H1 (cell line): ENCODE measurements at regions not wholly inside any gene's neighbourhood (a gene's known extent, or its start where the extent isn't known, plus 50 kb on each side); places are given as distances from the start of the nearest gene placed in this dataset.

Experiments used
- CTCF ChIA-PET: fragments of 300-600 bp; sonication (Branson Sonifier 250); formaldehyde crosslinking; loops from one replicate; lab custom pipeline; 2021; ENCODE audit not compliant: partially characterized antibody; lab: Charles Lee
- POLR2A ChIA-PET: fragments of 300-600 bp; sonication (Branson Sonifier 250); formaldehyde crosslinking; loops from one replicate; lab custom pipeline; 2021; ENCODE audit warnings: inconsistent platforms; ENCODE audit not compliant: partially characterized antibody; lab: Charles Lee
- DNase-seq, 2 experiments: peaks; one replicate each; pipeline versions ENCODE4 v3.0.0 to v3.0.0-alpha.2; 2010 to 2022; ENCODE audit warnings: low spot score in 2 of 2, low read depth in 1 of 2, mixed read lengths in 1 of 2
- FAIRE-seq: peaks from 2 replicates; lab custom pipeline; 2011; peaks lifted over from hg19 to GRCh38; lab: Jason Lieb, UNC
- H2AFZ ChIP-seq: 2 replicates; pipeline ENCODE4 v1.8.1; 2012; ENCODE audit warnings: low read length, inconsistent platforms
- H2AK5ac ChIP-seq: 2 replicates; pipeline ENCODE4 v1.6.1; 2013; ENCODE audit warnings: low read depth, low read length
- H2BK120ac ChIP-seq: replicated peaks from 2 replicates; pipeline ENCODE3; 2013; ENCODE audit warnings: low read depth, low read length, inconsistent platforms
- H2BK12ac ChIP-seq: 2 replicates; pipeline ENCODE4 v1.6.1; 2013; ENCODE audit warnings: low read depth, low read length
- H2BK15ac ChIP-seq: 2 replicates; pipeline ENCODE4 v1.6.1; 2013; ENCODE audit warnings: low read length
- H2BK20ac ChIP-seq: 2 replicates; pipeline ENCODE4 v1.6.1; 2013; ENCODE audit warnings: low read length
- H2BK5ac ChIP-seq: 2 replicates; pipeline ENCODE4 v1.6.1; 2013; ENCODE audit warnings: low read depth, low read length
- H3K14ac ChIP-seq: 2 replicates; pipeline ENCODE4 v1.6.1; 2013; ENCODE audit warnings: inconsistent platforms; ENCODE audit not compliant: insufficient read length
- H3K18ac ChIP-seq: 2 replicates; pipeline ENCODE4 v1.6.1; 2013; ENCODE audit warnings: low read length; ENCODE audit errors: extremely low read depth
- H3K23ac ChIP-seq: 2 replicates; pipeline ENCODE4 v1.6.1; 2013; ENCODE audit warnings: inconsistent platforms; ENCODE audit not compliant: insufficient read length
- H3K23me2 ChIP-seq: 2 replicates; pipeline ENCODE4 v1.6.1; 2013; ENCODE audit warnings: low read depth, low read length
- H3K27ac ChIP-seq: 2 replicates; pipeline ENCODE4 v1.6.1; 2011; ENCODE audit warnings: low read depth, low read length, inconsistent platforms
- H3K27me3 ChIP-seq, 4 experiments: replicated peaks in 1 of 4; 1 replicate in 1 of 4; 2 replicates in 3 of 4; pipeline versions ENCODE4 v1.6.1 to v1.8.1; 2011 to 2013; ENCODE audit warnings: low read length in 3 of 4, mild to moderate bottlenecking in 3 of 4, inconsistent platforms in 2 of 4, mixed read lengths in 2 of 4, moderate library complexity in 1 of 4; ENCODE audit not compliant: control insufficient read depth in 3 of 4, insufficient read depth in 3 of 4; ENCODE audit errors: extremely low read depth in 1 of 4
- H3K36me3 ChIP-seq, 4 experiments: 2 replicates each; pipeline versions ENCODE4 v1.6.1 to v1.8.1; 2011 to 2013; ENCODE audit warnings: mild to moderate bottlenecking in 4 of 4, low read length in 3 of 4, moderate library complexity in 2 of 4, control low read depth in 1 of 4, inconsistent platforms in 1 of 4; ENCODE audit not compliant: insufficient read depth in 4 of 4, control insufficient read depth in 2 of 4
- H3K4ac ChIP-seq: replicated peaks from 2 replicates; pipeline ENCODE3; 2013; ENCODE audit warnings: low read length, low read depth, mixed read lengths, inconsistent platforms; ENCODE audit not compliant: insufficient read length
- H3K4me1 ChIP-seq, 4 experiments: replicated peaks in 1 of 4; 1 replicate in 1 of 4; 2 replicates in 3 of 4; pipeline versions ENCODE4 v1.6.1 to v1.8.1; 2011 to 2013; ENCODE audit warnings: low read length in 3 of 4, inconsistent platforms in 2 of 4, mixed read lengths in 1 of 4; ENCODE audit not compliant: insufficient read depth in 4 of 4, control insufficient read depth in 3 of 4
- H3K4me2 ChIP-seq, 2 experiments: 2 replicates each; pipeline versions ENCODE4 v1.6.1 to v1.8.1; 2011 to 2013; ENCODE audit warnings: low read depth in 2 of 2, low read length in 2 of 2, control low read depth in 1 of 2, inconsistent platforms in 1 of 2, mild to moderate bottlenecking in 1 of 2; ENCODE audit not compliant: insufficient read depth in 1 of 2
- H3K4me3 ChIP-seq, 4 experiments: fragments of 200-600, 300-600 bp in 1 of 4; sonication (generic), shearing (Covaris generic), sonication (Bioruptor Twin) in 1 of 4; 2 replicates each; pipeline versions ENCODE4 v1.5.1 to v1.8.1; 2011 to 2016; ENCODE audit warnings: low read length in 4 of 4, low read depth in 3 of 4, control low read depth in 2 of 4, inconsistent platforms in 2 of 4, mild to moderate bottlenecking in 2 of 4, mixed read lengths in 1 of 4, moderate library complexity in 1 of 4; ENCODE audit not compliant: insufficient read depth in 2 of 4; ENCODE audit errors: extremely low read depth in 1 of 4
- H3K56ac ChIP-seq: replicated peaks from 2 replicates; pipeline ENCODE3; 2013; ENCODE audit warnings: low read depth, mild to moderate bottlenecking, mixed read lengths, low read length, inconsistent platforms; ENCODE audit not compliant: insufficient read length
- H3K79me1 ChIP-seq: 2 replicates; pipeline ENCODE4 v1.6.1; 2013; ENCODE audit warnings: low read depth, low read length, control low read depth
- H3K79me2 ChIP-seq, 2 experiments: 2 replicates each; pipeline versions ENCODE4 v1.6.1 to v1.8.1; 2012 to 2013; ENCODE audit warnings: low read length in 2 of 2, mild to moderate bottlenecking in 2 of 2, inconsistent platforms in 1 of 2; ENCODE audit not compliant: insufficient read depth in 2 of 2, control insufficient read depth in 1 of 2
- H3K9ac ChIP-seq, 4 experiments: replicated peaks in 1 of 4; 1 replicate in 1 of 4; 2 replicates in 3 of 4; pipeline versions ENCODE4 v1.6.1 to v1.8.1; 2011 to 2013; ENCODE audit warnings: low read depth in 3 of 4, low read length in 3 of 4, control low read depth in 2 of 4, mild to moderate bottlenecking in 2 of 4, moderate library complexity in 2 of 4, inconsistent platforms in 1 of 4; ENCODE audit errors: extremely low read depth in 1 of 4
- H3K9me3 ChIP-seq, 2 experiments: 2 replicates each; pipeline versions ENCODE4 v1.6.1 to v1.8.1; 2012 to 2013; ENCODE audit warnings: mild to moderate bottlenecking in 2 of 2, moderate library complexity in 2 of 2, control low read depth in 1 of 2, inconsistent platforms in 1 of 2, low read depth in 1 of 2, low read length in 1 of 2, mixed read lengths in 1 of 2; ENCODE audit not compliant: insufficient read depth in 2 of 2
- H4K20me1 ChIP-seq, 2 experiments: replicated peaks in 1 of 2; 2 replicates each; pipeline versions ENCODE3 to v1.8.1; 2011 to 2013; ENCODE audit warnings: inconsistent platforms in 2 of 2, low read length in 2 of 2, mild to moderate bottlenecking in 1 of 2; ENCODE audit not compliant: insufficient read depth in 2 of 2, control insufficient read depth in 1 of 2
- H4K5ac ChIP-seq: 2 replicates; pipeline ENCODE4 v1.6.1; 2013; ENCODE audit warnings: low read length, low read depth, mixed read lengths, inconsistent platforms; ENCODE audit not compliant: insufficient read length
- H4K8ac ChIP-seq: 2 replicates; pipeline ENCODE4 v1.8.0; 2013; ENCODE audit warnings: mild to moderate bottlenecking, moderate library complexity, low read length, inconsistent platforms; ENCODE audit not compliant: insufficient read depth; ENCODE audit errors: extremely low read depth
- H4K91ac ChIP-seq: replicated peaks from 2 replicates; pipeline ENCODE3; 2013; ENCODE audit warnings: low read length, mixed read lengths, inconsistent platforms; ENCODE audit not compliant: insufficient read length
- BRCA1 ChIP-seq: IDR thresholded peaks from 2 replicates; pipeline ENCODE4 v1.6.1; 2012; ENCODE audit warnings: low read depth, low read length, improper control_type of control experiment
- GTF2F1 ChIP-seq: IDR thresholded peaks from 2 replicates; pipeline ENCODE4 v1.6.1; 2012; ENCODE audit warnings: low read depth, low read length, improper control_type of control experiment, borderline replicate concordance
- POLR2A ChIP-seq, 2 experiments: IDR thresholded peaks; 1 replicate in 1 of 2; 2 replicates in 1 of 2; pipeline ENCODE4 v1.6.1; 2011; ENCODE audit warnings: low read depth in 2 of 2, low read length in 2 of 2, mild to moderate bottlenecking in 2 of 2; ENCODE audit errors: control extremely low read depth in 1 of 2
- POLR2AphosphoS5 ChIP-seq: IDR thresholded peaks from 2 replicates; pipeline ENCODE4 v1.6.1; 2011; ENCODE audit warnings: low read depth, low read length
- SP1 ChIP-seq: IDR thresholded peaks from 2 replicates; pipeline ENCODE4 v1.6.1; 2011; ENCODE audit warnings: low read depth, low read length
- TAF1 ChIP-seq: IDR thresholded peaks from 2 replicates; pipeline ENCODE4 v1.6.1; 2011; ENCODE audit warnings: mild to moderate bottlenecking, low read depth, low read length
- YY1 ChIP-seq: IDR thresholded peaks from 2 replicates; pipeline ENCODE4 v1.6.1; 2011; ENCODE audit warnings: low read depth, mild to moderate bottlenecking, low read length
- WGBS, 2 experiments: shearing (Covaris generic) in 1 of 2; methylation state at CpG; one replicate each; pipeline versions ENCODE4 v1.1.6 to v1.1.7; 2013 to 2015; ENCODE audit warnings: low lambda C conversion rate in 2 of 2, mixed read lengths in 2 of 2, inconsistent platforms in 1 of 2, low coverage in 1 of 2, missing lambda C conversion rate in 1 of 2; ENCODE audit not compliant: insufficient replicate concordance in 2 of 2, insufficient coverage in 1 of 2, insufficient read length in 1 of 2; ENCODE audit errors: extremely low coverage in 1 of 2, missing lambda C conversion rate in 1 of 2; 5-methylcytosine and 5-hydroxymethylcytosine counted together

GRCh38 chr1:71296551-71297134 lies 215.8 kb upstream of the ZRANB2 start:
- Histone ChIP-seq H3K4me2 (no peak overlapping the region), H4K20me1 (no peaks in the 10 kb centered on the region), H3K23ac (no peak overlapping the region), H3K4ac (no peak overlapping the region), H2BK5ac (no peak overlapping the region), H3K79me2 (no peaks in the 10 kb centered on the region), H3K18ac (no peak overlapping the region), H2AK5ac (no peak overlapping the region), H3K79me1 (no peaks in the 10 kb centered on the region), H3K9ac (no peak overlapping the region), H2BK120ac (no peak overlapping the region), H3K27me3 (no peaks in the 10 kb centered on the region), H3K27ac (no peak overlapping the region), H2BK15ac (no peak overlapping the region), H3K23me2 (no peaks in the 10 kb centered on the region), H2AFZ (no peak overlapping the region), H3K14ac (no peak overlapping the region), H3K4me1 (no peaks in the 10 kb centered on the region), H4K5ac (no peak overlapping the region), H3K36me3 (no peaks in the 10 kb centered on the region), H2BK12ac (no peak overlapping the region), H3K4me3 (no peak overlapping the region), H3K56ac (no peak overlapping the region), H3K9me3 (0 out of 4 replicates have a peak, but pooled peaks cover 0 to 2% of the 10 kb centered on the region in 2 experiments), H4K8ac (no peak overlapping the region), H4K91ac (no peak overlapping the region), H2BK20ac (no peak overlapping the region)
- FAIRE-seq, result no peak
- 88% methylated on average over 2 of the region's 2 CpGs; no CpG with 5 or more reads in 1 of the 2 experiments for WGBS, 2 experiments
- TF ChIP-seq POLR2A (IDR thresholded peaks at IDR 0.05; ENCODE audit: control extremely low read depth in 1 of 2, low read depth in 2 of 2, low read length in 2 of 2), result no peak
- TF ChIP-seq YY1, result no peak
- TF ChIP-seq SP1, result no peak
- no peak for TF ChIP-seq TAF1
- no peak for TF ChIP-seq BRCA1
- no peak for TF ChIP-seq GTF2F1
- no peak for TF ChIP-seq POLR2AphosphoS5
- ChIA-PET POLR2A (no interaction called here), CTCF (interaction anchor here (0.9 to 1.4 kb wide), 2 partner anchors 48 to 61 kb away, joined by 3 read pairs; no protein-coding TSS in a partner anchor)
- DNase-seq, result no peak
